Posterior cingulate gyrus (tissue), 11 donors: ENCODE measurements at regions not wholly inside any gene's neighbourhood (a gene's known extent, or its start where the extent isn't known, plus 50 kb on each side); places are given as distances from the start of the nearest gene placed in this dataset.

Experiments
- DNase-seq, 10 donors: peaks; one replicate each; pipeline versions ENCODE4 v3.0.0 to v3.0.0-alpha.2; 2020 to 2021; ENCODE audit warnings: mixed read lengths in 3 of 10
- intact Hi-C: fragments of 100-400 bp; cut with DNase I; formaldehyde crosslinking; loops from one replicate; pipeline ENCODE4 v1.15.1; 2023

- intact Hi-C loops: no loop called here
- DNase-seq: no peak
Observed at GRCh38 chr13:73777134-73777533, 357.1 kb downstream of the KLF12 start.

GRCh38 chr13:73776151-73776785 lies 357.9 kb downstream of the KLF12 start:
- intact Hi-C loops: no loop called here
- DNase-seq: no peak

GRCh38 chr13:73773168-73773549 lies 361.0 kb downstream of the KLF12 start:
- no peak for DNase-seq
- intact Hi-C loops: no loop called here

- intact Hi-C loops: no loop called here
- DNase-seq: no peak
Observed at GRCh38 chr13:73772449-73773167, 361.6 kb downstream of the KLF12 start.

GRCh38 chr13:73767747-73768315 lies 366.4 kb downstream of the KLF12 start:
- intact Hi-C loops: no loop called here
- no peak for DNase-seq

- intact Hi-C loops: no loop called here
- no peak for DNase-seq
Observed at GRCh38 chr13:73767191-73767741, 366.9 kb downstream of the KLF12 start.

- intact Hi-C loops: no loop called here
- DNase-seq: peak; percentile 62 to 94 (median 72)
Observed at GRCh38 chr13:73765651-73766384, 368.4 kb downstream of the KLF12 start.

- intact Hi-C loops: loop anchor here (10.0 kb wide), 2 partner anchors 375 to 525 kb away; partner anchors contain the start of gene KLF12
- DNase-seq: no peak
Observed at GRCh38 chr13:73759434-73759833, 374.8 kb downstream of the KLF12 start.

- intact Hi-C loops: loop anchor here (10.0 kb wide), 2 partner anchors 377 to 527 kb away; partner anchors contain the start of gene KLF12
- DNase-seq: no peak
Observed at GRCh38 chr13:73757481-73758233, 376.5 kb downstream of the KLF12 start.

- DNase-seq: no peak
- intact Hi-C loops: loop anchor here (1.0 to 10.0 kb wide), 3 partner anchors 380 to 1464 kb away; partner anchors contain the start of gene KLF12
Observed at GRCh38 chr13:73754727-73755292, 379.4 kb downstream of the KLF12 start.

GRCh38 chr13:73754241-73754640 lies 380.0 kb downstream of the KLF12 start:
- DNase-seq: no peak
- intact Hi-C loops: loop anchor here (1.0 to 10.0 kb wide), 3 partner anchors 381 to 1465 kb away; partner anchors contain the start of gene KLF12

- intact Hi-C loops: loop anchor here (10.0 kb wide), 2 partner anchors 384 to 534 kb away; partner anchors contain the start of gene KLF12
Observed at GRCh38 chr13:73751290-73751689, 382.9 kb downstream of the KLF12 start.

GRCh38 chr13:73748404-73748803 lies 385.8 kb downstream of the KLF12 start:
- intact Hi-C loops: no loop called here
- no peak for DNase-seq

More at GRCh38 chr13:73751290-73751689, 382.9 kb downstream of the KLF12 start:
- DNase-seq: no peak

GRCh38 chr13:73745190-73745589 lies 389.0 kb downstream of the KLF12 start:
- intact Hi-C loops: no loop called here
- no peak for DNase-seq

- intact Hi-C loops: no loop called here
- DNase-seq: no peak
Observed at GRCh38 chr13:73742982-73743381, 391.2 kb downstream of the KLF12 start.

- no peak for DNase-seq
- intact Hi-C loops: no loop called here
Observed at GRCh38 chr13:73741742-73742141, 392.5 kb downstream of the KLF12 start.

- intact Hi-C loops: no loop called here
- DNase-seq: peak in 3 of 10 donors; percentile 11 to 77 (median 70)
Observed at GRCh38 chr13:73741111-73741510, 393.1 kb downstream of the KLF12 start.

- intact Hi-C loops: no loop called here
- peak in 8 of 10 donors; percentile 45 to 92 (median 60) for DNase-seq
Observed at GRCh38 chr13:73740666-73741065, 393.5 kb downstream of the KLF12 start.

- intact Hi-C loops: no loop called here
- no peak for DNase-seq
Observed at GRCh38 chr13:73739394-73739793, 394.8 kb downstream of the KLF12 start.
